ENCODE measurements at regions not wholly inside any gene's neighbourhood (a gene's known extent, or its start where the extent isn't known, plus 50 kb on each side); places are given as distances from the start of the nearest gene placed in this dataset.

DNA sequence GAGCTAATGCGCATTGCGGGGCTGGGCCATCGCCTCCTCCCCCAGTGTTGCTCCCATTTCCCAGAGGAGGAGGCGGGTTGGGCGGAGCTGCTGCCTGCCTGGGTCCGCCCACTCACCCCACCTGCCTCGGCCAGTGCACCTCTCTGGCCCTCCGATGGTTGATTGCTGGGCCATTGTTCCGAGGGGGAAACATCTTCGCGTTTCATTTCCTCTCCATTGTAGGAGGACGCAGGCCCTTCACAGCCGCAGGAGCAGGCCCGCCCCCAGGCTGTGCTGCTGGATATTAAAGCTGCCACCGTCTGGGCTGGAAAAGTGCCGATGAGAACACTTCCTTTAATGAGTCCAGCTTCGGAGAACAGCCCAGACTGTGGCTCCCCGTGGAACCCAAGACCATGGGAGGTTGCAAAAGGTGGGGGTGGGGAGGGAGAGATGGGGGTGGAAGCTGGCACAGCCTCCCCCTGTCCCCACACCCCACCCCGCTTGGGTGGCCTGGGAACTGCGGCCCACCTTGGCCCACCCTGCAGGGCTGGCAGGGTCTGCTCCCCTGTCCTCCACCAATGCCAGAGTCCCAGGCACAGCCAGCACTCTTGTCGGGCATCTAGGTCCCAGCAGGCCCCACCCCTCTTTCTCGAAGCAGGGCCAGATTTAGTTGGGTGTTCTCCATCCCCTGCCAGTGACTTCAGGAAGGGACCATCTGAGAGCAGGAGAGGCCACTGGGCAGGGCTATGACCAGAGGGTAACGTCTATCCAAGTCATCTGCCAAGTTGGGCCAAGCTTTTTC is 96.6 kb downstream of the ADRA2C start:
- no peaks in the 10 kb centered on the region for H3K36me3 ChIP-seq
- no peaks in the 10 kb centered on the region for H3K9me3 ChIP-seq (replicated peaks)
- peaks cover 37% of the 10 kb centered on the region for H3K27me3 ChIP-seq (replicated peaks)
- H3K4me3 ChIP-seq = no peak overlapping the region
- no peak for DNase-seq (ENCODE audit: low read depth in 1 of 2, low spot score in 2 of 2)
- H3K4me1 ChIP-seq (replicated peaks) = no peaks in the 10 kb centered on the region
- H3K27ac ChIP-seq = no peak overlapping the region

DNA sequence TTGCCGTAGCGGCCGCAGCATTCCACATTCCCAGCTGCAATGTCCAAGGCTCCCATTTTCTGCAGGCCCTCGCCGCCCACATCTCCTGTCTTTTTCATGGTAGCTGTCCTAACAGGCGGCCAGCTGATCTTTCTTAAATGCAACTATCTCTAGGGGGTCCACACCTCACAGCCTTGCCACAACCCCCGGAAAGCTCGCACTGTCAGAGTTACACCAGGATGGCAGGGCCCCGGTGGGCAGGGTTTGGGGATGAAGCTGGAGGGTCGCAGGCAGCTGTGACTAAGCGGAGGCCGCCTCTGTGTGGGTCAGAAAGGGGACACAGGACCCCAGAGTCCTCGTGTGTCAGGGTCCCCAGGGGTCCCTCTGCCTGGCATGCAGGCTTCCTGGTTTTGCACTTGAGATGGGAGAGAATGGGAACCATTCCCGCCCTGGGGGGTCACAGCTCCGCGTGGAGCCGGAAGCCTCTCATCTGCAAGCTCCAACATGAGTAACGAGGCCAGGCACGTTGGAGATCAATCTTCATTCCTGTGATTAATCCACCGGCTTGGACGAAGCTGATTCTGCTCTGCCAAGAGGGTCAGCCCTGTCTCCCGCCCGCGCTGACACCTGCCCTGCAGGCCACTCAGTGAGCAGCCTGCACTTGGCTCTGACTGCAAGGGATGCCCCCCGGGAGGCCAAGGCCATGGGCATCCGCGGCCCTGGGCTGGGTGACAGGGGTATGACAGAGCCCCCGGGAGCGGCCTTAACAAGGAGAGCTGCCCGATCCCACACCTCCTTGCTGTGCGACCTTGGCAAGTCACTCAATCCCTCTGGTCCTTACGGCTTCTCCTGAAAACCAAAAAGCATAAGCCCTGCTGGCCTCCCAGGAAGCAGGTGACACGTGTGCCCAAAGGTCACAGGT is 97.9 kb downstream of the ADRA2C start:
- H3K9me3 ChIP-seq (replicated peaks) = no peaks in the 10 kb centered on the region
- no peaks in the 10 kb centered on the region for H3K36me3 ChIP-seq
- no peaks in the 10 kb centered on the region for H3K4me1 ChIP-seq (replicated peaks)
- no peak overlapping the region for H3K4me3 ChIP-seq
- no peak overlapping the region for H3K27ac ChIP-seq
- DNase-seq (ENCODE audit: low read depth in 1 of 2, low spot score in 2 of 2) = no peak
- H3K27me3 ChIP-seq (replicated peaks) = peaks cover 37% of the 10 kb centered on the region

- Histone ChIP-seq H3K27ac (no peak overlapping the region), H3K4me1 (replicated peaks) (no peaks in the 10 kb centered on the region), H3K4me3 (no peak overlapping the region), H3K27me3 (replicated peaks) (peaks cover 41% of the 10 kb centered on the region), H3K9me3 (replicated peaks) (no peaks in the 10 kb centered on the region), H3K36me3 (no peaks in the 10 kb centered on the region)
- no peak for DNase-seq (ENCODE audit: low read depth in 1 of 2, low spot score in 2 of 2)
These were observed 98.8 kb downstream of the ADRA2C start for GRCh38 chr4:3864742-3865721.

- H3K27me3 ChIP-seq (replicated peaks) = peaks cover 44% of the 10 kb centered on the region
- H3K4me3 ChIP-seq = no peak overlapping the region
- no peak overlapping the region for H3K27ac ChIP-seq
- no peaks in the 10 kb centered on the region for H3K9me3 ChIP-seq (replicated peaks)
- no peaks in the 10 kb centered on the region for H3K36me3 ChIP-seq
- peak in 1 of 2 experiments; percentile 40 for DNase-seq (ENCODE audit: low read depth in 1 of 2, low spot score in 2 of 2)
- H3K4me1 ChIP-seq (replicated peaks) = no peaks in the 10 kb centered on the region
These were observed 100.0 kb downstream of the ADRA2C start for GRCh38 chr4:3865986-3866812.

GRCh38 chr4:3866813-3867129 is 100.6 kb downstream of the ADRA2C start:
- H3K4me3 ChIP-seq = no peak overlapping the region
- no peaks in the 10 kb centered on the region for H3K4me1 ChIP-seq (replicated peaks)
- no peak overlapping the region for H3K27ac ChIP-seq
- no peak for DNase-seq (ENCODE audit: low read depth in 1 of 2, low spot score in 2 of 2)
- no peaks in the 10 kb centered on the region for H3K9me3 ChIP-seq (replicated peaks)
- peaks cover 44% of the 10 kb centered on the region for H3K27me3 ChIP-seq (replicated peaks)
- H3K36me3 ChIP-seq = no peaks in the 10 kb centered on the region

DNA sequence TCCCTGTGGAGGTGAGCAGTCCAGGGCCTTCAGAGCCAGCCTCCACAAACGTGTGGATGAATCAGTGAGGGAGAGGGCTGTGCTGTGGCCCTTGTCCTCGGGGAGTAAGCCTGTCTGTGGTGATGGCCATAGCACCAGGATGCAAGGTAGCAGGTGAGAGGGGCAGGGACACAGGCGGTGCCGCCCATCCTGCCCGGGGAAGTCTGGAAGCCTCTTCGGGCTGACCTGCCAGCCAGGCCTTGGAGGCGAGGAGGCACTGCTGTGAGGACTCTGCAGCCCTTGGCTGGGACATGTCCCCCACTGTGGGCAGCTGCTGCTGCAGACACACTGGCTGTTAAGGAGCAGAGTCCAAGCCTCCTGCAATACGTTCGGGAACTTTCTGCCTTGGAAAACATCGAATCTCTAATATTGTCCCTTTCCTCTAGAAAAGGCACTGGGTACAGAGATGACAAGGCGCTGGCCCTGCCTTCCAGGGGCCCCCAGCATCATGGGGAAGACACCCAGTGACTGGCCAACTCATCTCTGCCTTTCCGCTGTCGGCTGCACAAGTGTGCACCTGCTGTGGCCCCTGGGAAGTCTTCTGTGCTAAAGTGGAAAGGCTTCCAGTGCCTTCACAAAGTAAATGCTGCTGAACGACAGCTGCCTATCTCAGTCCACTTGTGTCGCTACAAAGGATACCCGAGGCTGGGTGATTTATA is 101.4 kb downstream of the ADRA2C start:
- H3K36me3 ChIP-seq = no peaks in the 10 kb centered on the region
- H3K9me3 ChIP-seq (replicated peaks) = no peaks in the 10 kb centered on the region
- DNase-seq (ENCODE audit: low read depth in 1 of 2, low spot score in 2 of 2) = peak in 1 of 2 experiments; percentile 35
- H3K4me1 ChIP-seq (replicated peaks) = no peaks in the 10 kb centered on the region
- H3K4me3 ChIP-seq = no peak overlapping the region
- H3K27me3 ChIP-seq (replicated peaks) = peaks cover 43% of the 10 kb centered on the region
- H3K27ac ChIP-seq = no peak overlapping the region

DNA sequence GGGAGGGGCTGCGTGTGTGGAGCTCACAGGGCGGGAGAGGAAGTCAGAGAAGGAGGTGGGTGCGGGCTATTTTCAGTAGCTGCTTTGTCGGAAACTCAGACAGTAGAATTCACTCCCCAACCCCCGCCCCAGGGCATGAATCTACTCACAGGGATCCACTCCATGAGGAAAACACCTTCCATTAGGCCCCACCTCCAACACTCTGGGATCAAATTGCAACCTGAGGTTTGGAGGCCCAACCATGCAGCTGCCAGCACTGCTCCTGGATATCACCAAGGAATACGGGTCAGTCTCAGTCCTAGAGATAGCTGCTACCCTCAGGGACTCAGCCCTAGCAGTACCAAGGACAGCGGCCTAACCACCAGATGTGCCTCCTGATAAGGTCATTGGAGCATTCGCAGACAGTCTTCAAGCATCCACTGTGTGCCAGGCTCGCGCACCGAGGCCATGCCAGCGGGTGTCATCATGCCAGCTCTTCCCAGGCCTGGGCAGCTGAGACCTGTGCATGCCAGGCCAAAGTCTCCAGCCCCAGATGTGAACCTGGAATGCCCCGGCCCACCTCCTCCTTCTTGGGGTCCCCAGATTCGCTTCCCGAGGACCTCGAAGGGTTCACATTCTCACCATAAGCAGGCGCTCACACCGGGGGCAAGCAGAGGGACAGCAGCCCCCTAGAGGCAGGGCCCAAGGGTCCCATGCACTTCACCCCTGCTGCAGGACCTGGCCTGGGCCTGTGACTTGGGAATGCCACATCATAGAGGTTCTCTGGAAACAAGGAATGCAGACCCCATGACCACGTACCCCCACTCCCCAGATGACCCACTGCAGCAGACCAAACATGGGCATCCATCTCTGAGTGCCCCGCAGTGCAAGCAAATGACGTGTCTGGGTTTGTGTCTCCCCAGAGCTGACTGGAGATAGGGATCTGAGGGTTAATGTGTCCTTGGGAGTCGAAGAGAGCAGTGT is 102.3 kb downstream of the ADRA2C start:
- Histone ChIP-seq H3K36me3 (no peaks in the 10 kb centered on the region), H3K9me3 (replicated peaks) (no peaks in the 10 kb centered on the region), H3K4me3 (no peak overlapping the region), H3K4me1 (replicated peaks) (no peaks in the 10 kb centered on the region), H3K27ac (no peak overlapping the region), H3K27me3 (replicated peaks) (peaks cover 38% of the 10 kb centered on the region)
- DNase-seq (ENCODE audit: low read depth in 1 of 2, low spot score in 2 of 2) = peak in 1 of 2 experiments; percentile 39

DNA sequence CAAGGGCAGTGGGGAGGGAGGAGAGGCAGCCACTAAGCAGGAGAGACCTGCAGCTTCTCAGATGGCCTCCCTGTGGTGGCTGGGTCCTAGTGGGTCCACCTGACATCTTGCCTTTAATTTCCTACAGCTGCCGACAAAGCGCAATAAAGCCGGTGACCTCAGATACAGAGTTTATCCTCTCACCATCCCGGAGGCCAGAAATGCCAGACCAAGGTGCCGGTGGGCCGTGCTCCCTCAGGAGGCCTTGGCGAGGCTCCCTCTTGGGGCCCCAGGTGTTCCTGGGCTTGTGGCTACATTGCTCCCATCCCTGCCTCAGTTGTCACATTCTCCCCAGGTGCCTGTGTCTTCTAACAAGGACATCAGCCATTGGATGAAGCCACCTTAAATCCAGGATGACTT is 103.0 kb downstream of the ADRA2C start:
- peak in 1 of 2 experiments; percentile 28 for DNase-seq (ENCODE audit: low read depth in 1 of 2, low spot score in 2 of 2)
- Histone ChIP-seq H3K9me3 (replicated peaks) (no peaks in the 10 kb centered on the region), H3K27me3 (replicated peaks) (peaks cover 41% of the 10 kb centered on the region), H3K27ac (no peak overlapping the region), H3K4me1 (replicated peaks) (no peaks in the 10 kb centered on the region), H3K36me3 (no peaks in the 10 kb centered on the region), H3K4me3 (no peak overlapping the region)

DNA sequence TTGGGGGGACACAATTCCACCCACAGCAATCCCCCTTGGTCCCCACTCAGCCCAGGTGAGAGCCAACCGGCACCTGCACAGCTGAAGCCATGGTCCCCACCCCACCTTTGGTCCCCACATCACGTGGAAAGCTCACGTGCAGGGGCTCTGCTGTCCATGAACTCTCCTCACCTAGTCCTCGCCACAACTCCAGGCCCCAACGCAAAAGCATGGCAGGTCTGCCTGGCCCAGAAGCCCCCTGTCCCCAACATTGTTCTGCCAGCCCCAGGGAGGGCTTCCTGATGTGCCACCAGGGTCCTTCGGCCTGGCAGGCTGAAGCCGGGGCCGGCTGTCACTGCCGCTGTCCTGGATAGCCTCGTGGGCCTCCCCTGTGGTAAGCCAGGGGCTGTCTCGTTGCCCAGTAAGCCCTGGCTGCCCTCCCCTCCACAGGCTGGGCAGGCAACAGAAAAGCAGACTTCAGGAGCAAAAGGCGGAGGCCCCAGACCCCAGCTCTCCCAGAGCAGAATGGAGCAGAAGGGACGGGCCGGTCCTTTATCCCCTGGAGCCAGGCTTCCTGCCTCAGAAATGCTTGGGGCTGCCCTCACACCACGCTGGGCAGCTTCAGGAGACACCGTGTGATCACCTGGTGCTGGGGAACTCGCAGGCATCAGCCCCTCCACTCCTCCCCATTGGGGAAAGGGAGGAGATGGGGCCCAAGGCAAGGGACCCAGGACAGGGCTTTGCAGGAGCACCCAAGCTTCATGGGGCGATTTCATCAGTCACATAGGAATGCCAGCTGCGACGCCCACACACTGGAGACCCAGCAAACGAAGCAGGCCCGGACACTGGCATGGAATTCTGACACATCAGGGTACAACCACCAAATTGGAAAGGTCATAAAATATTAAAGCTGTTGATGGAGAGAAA is 103.7 kb downstream of the ADRA2C start:
- peaks cover 47% of the 10 kb centered on the region for H3K27me3 ChIP-seq (replicated peaks)
- H3K4me1 ChIP-seq (replicated peaks) = no peaks in the 10 kb centered on the region
- no peaks in the 10 kb centered on the region for H3K9me3 ChIP-seq (replicated peaks)
- peak in 1 of 2 experiments; percentile 37 for DNase-seq (ENCODE audit: low read depth in 1 of 2, low spot score in 2 of 2)
- no peaks in the 10 kb centered on the region for H3K36me3 ChIP-seq
- H3K27ac ChIP-seq = no peak overlapping the region
- no peak overlapping the region for H3K4me3 ChIP-seq

GRCh38 chr4:3870567-3870962 is 104.4 kb downstream of the ADRA2C start:
- no peaks in the 10 kb centered on the region for H3K36me3 ChIP-seq
- DNase-seq (ENCODE audit: low read depth in 1 of 2, low spot score in 2 of 2) = no peak
- H3K9me3 ChIP-seq (replicated peaks) = no peaks in the 10 kb centered on the region
- no peak overlapping the region for H3K4me3 ChIP-seq
- no peaks in the 10 kb centered on the region for H3K4me1 ChIP-seq (replicated peaks)
- peaks cover 50% of the 10 kb centered on the region for H3K27me3 ChIP-seq (replicated peaks)
- no peak overlapping the region for H3K27ac ChIP-seq
